Muscle of leg (tissue), 3 donors: ENCODE measurements at regions not wholly inside any gene's neighbourhood (a gene's known extent, or its start where the extent isn't known, plus 50 kb on each side); places are given as distances from the start of the nearest gene placed in this dataset.

Experiments used
- DNase-seq: peaks from one replicate; pipeline ENCODE4 v3.0.0; 2013
- H3K27ac ChIP-seq: one replicate; pipeline ENCODE4 v1.5.1; 2013; ENCODE audit warnings: mild to moderate bottlenecking, low read length, control low read depth
- H3K27me3 ChIP-seq: one replicate; pipeline ENCODE4 v1.6.1; 2013; ENCODE audit warnings: low read length; ENCODE audit not compliant: control insufficient read depth, insufficient read depth
- H3K36me3 ChIP-seq: one replicate; pipeline ENCODE4 v1.6.1; 2013; ENCODE audit warnings: low read length; ENCODE audit not compliant: control insufficient read depth, insufficient read depth
- H3K4me1 ChIP-seq: one replicate; pipeline ENCODE4 v1.6.1; 2013; ENCODE audit warnings: low read length; ENCODE audit not compliant: control insufficient read depth, insufficient read depth
- H3K4me3 ChIP-seq: one replicate; pipeline ENCODE4 v1.5.1; 2013; ENCODE audit warnings: low read length, control low read depth
- H3K9me3 ChIP-seq: replicated peaks from 2 replicates; pipeline ENCODE4 v1.6.1; 2013; ENCODE audit warnings: low read depth, low read length; ENCODE audit not compliant: control insufficient read depth
- WGBS: methylation state at CpG from one replicate; pipeline ENCODE4 v1.1.5; 2013; ENCODE audit warnings: missing lambda C conversion rate; ENCODE audit not compliant: insufficient coverage; 5-methylcytosine and 5-hydroxymethylcytosine counted together

DNA sequence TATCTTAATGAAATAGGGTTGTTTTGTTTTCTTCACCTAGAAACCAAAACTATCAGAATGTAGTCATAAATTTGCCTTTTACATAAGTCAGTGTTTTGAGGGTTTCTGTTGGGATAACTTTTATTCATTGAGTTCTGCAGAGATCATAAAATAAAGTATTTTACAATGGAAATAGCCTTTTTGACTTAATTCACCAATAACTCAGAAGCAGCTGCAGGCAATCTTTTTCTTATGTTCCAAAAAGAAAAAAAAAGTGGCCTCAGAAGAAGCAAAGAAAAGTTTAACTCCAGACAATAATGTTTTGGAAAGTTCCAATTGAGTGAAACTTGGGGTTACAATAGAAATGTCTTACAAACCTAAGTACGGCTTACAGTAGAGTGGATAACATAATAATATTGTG, 491.7 kb upstream of the NRP1 start:
- Histone ChIP-seq H3K27ac (no peak overlapping the region), H3K27me3 (no peaks in the 10 kb centered on the region), H3K36me3 (no peaks in the 10 kb centered on the region), H3K9me3 (no peaks in the 10 kb centered on the region), H3K4me1 (no peaks in the 10 kb centered on the region), H3K4me3 (no peak overlapping the region)
- WGBS = no CpG with 5 or more reads among the region's 1 CpG
- peak; percentile 64 for DNase-seq

- 60% methylated on average over 1 of the region's 3 CpGs for WGBS
- no peak overlapping the region for H3K4me3 ChIP-seq
- no peaks in the 10 kb centered on the region for H3K9me3 ChIP-seq
- no peaks in the 10 kb centered on the region for H3K27me3 ChIP-seq
- no peaks in the 10 kb centered on the region for H3K36me3 ChIP-seq
- DNase-seq = no peak
- no peak overlapping the region for H3K27ac ChIP-seq
- H3K4me1 ChIP-seq = no peaks in the 10 kb centered on the region
Measured at GRCh38 chr10:33822774-33823173, 488.3 kb upstream of the NRP1 start.

GRCh38 chr10:33820531-33820930, 486.1 kb upstream of the NRP1 start:
- no peaks in the 10 kb centered on the region for H3K9me3 ChIP-seq

DNA sequence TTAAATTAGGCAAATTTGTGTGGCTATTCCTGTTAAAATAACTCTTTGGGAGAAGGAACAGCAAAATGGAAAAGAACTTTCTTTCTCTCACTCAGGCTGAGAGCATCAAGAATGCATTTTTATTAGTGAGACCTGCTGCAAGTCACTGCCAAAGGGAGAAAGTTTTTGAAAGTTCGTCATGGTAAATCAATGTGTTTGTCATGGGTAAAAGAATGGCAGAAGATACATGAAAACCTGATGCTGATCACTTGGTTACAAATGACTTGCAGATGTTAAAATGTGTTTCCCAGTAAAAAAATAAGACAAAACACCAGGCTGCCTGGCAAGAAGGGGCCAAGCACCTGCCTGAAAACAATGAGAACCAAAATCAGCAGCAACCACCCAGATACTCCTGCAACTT, 484.7 kb upstream of the NRP1 start:
- Histone ChIP-seq H3K9me3 (no peaks in the 10 kb centered on the region), H3K36me3 (no peaks in the 10 kb centered on the region), H3K27ac (no peak overlapping the region), H3K27me3 (no peaks in the 10 kb centered on the region), H3K4me1 (no peaks in the 10 kb centered on the region), H3K4me3 (no peak overlapping the region)
- 14% methylated on average over 1 of the region's 1 CpG for WGBS
- peak; percentile 43 for DNase-seq

More at GRCh38 chr10:33820531-33820930, 486.1 kb upstream of the NRP1 start:
- no peaks in the 10 kb centered on the region for H3K36me3 ChIP-seq
- no peak for DNase-seq
- no peak overlapping the region for H3K27ac ChIP-seq
- no peak overlapping the region for H3K4me3 ChIP-seq
- no CpG with 5 or more reads among the region's 4 CpGs for WGBS
- no peaks in the 10 kb centered on the region for H3K27me3 ChIP-seq
- no peaks in the 10 kb centered on the region for H3K4me1 ChIP-seq

DNA sequence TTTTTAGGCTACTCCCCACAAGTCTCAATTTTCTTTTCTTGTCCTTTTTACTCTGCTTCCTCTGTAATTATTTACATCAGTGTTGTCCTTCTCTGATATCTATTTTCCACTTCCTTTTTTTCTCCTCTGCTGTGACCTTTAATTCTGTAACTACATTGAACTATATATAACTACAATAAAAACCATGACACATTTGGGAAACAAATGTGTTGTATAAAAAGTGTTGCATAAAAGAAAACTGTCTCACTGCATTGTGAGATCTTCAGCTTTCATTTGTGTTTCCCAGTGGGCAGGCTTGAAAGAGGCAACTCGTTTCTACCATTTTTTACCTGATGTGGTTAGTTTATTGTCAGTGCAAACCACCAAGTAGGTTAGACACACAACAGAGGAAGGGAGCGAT, 483.9 kb upstream of the NRP1 start:
- no peaks in the 10 kb centered on the region for H3K4me1 ChIP-seq
- no peak overlapping the region for H3K4me3 ChIP-seq
- 100% methylated on average over 1 of the region's 2 CpGs for WGBS

DNA sequence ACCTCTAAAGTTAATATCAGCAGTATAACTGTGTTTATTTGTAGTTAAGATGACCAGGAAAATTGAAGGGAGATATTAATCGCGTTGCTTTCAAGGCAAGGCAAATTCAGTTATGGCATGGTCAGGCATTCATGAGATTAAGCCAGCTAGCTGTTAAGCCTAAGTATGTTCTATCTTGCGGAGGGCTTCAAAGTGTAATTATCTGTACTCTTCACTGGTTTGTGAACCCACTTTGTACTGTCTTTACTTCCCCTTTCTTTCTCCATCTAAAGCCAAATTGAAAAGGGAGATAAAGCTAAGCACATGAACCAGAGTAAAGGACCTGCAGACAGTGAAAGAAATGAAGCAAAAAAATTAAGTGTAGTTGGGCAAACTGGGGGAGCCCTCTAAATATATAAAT, 483.1 kb upstream of the NRP1 start:
- DNase-seq = no peak
- Histone ChIP-seq H3K36me3 (no peaks in the 10 kb centered on the region), H3K27ac (no peak overlapping the region), H3K4me3 (no peak overlapping the region), H3K4me1 (no peaks in the 10 kb centered on the region), H3K9me3 (no peaks in the 10 kb centered on the region), H3K27me3 (no peaks in the 10 kb centered on the region)
- 88% methylated on average over 2 of the region's 3 CpGs for WGBS

More for the DNA sequence above, 483.9 kb upstream of the NRP1 start:
- H3K27me3 ChIP-seq = no peaks in the 10 kb centered on the region
- no peaks in the 10 kb centered on the region for H3K36me3 ChIP-seq
- no peak for DNase-seq
- no peaks in the 10 kb centered on the region for H3K9me3 ChIP-seq
- H3K27ac ChIP-seq = no peak overlapping the region

- no peak for DNase-seq
- Histone ChIP-seq H3K36me3 (no peaks in the 10 kb centered on the region), H3K27ac (no peak overlapping the region), H3K4me3 (no peak overlapping the region), H3K4me1 (peaks cover 3% of the 10 kb centered on the region), H3K27me3 (no peaks in the 10 kb centered on the region), H3K9me3 (no peaks in the 10 kb centered on the region)
- WGBS = 94% methylated on average over 2 of the region's 4 CpGs
Measured at GRCh38 chr10:33815776-33816175, 481.3 kb upstream of the NRP1 start.

DNA sequence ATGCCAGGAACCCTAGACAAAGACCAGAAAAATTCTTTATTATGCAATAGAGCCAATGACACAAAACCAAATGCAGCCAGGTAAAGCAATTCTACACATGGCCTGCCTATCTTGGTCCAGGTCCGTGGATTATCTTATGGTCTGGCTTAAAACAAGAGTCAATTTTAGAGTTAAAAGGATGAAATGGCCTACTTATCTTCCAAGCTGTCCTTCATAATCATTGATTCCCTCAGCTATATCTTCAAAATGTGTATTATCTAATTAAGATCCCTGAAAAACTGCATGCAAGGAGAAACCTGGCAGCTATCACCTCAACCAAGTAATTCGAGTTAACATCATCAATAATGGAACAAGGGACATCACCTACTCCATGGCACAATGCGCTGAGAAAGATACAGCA, 479.4 kb upstream of the NRP1 start:
- H3K4me3 ChIP-seq = no peak overlapping the region
- no peak for DNase-seq
- H3K27me3 ChIP-seq = no peaks in the 10 kb centered on the region
- H3K36me3 ChIP-seq = no peaks in the 10 kb centered on the region
- no peak overlapping the region for H3K27ac ChIP-seq
- H3K9me3 ChIP-seq = no peaks in the 10 kb centered on the region
- WGBS = 94% methylated on average over 2 of the region's 3 CpGs
- H3K4me1 ChIP-seq = peaks cover 4% of the 10 kb centered on the region

- Histone ChIP-seq H3K27me3 (no peaks in the 10 kb centered on the region), H3K9me3 (no peaks in the 10 kb centered on the region), H3K4me3 (no peak overlapping the region), H3K36me3 (no peaks in the 10 kb centered on the region), H3K27ac (no peak overlapping the region), H3K4me1 (peaks cover 5% of the 10 kb centered on the region)
- no peak for DNase-seq
- 81% methylated on average over 2 of the region's 2 CpGs for WGBS
Measured at GRCh38 chr10:33813415-33813814, 478.9 kb upstream of the NRP1 start.

DNA sequence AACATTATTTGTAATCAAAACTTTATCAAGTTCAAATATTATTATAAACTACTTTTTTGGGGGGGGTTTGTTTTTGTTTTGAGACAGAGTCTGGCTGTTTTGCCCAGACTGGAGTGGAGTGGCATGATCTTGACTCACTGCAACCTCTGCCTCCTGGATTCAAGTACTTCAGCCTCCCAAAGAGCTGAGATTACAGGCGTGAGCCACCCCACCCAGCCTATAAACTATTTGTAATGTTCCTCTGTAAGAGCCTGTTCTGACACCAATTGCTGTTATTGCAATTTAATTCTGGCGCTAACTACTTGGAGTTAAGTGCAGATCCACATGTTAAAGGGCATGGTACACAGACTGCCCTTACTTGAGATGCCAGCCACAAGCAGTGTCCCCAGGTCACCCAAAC, 478.1 kb upstream of the NRP1 start:
- Histone ChIP-seq H3K4me3 (no peak overlapping the region), H3K27me3 (no peaks in the 10 kb centered on the region), H3K27ac (no peak overlapping the region), H3K9me3 (no peaks in the 10 kb centered on the region), H3K4me1 (peaks cover 13% of the 10 kb centered on the region), H3K36me3 (no peaks in the 10 kb centered on the region)
- WGBS = 92% methylated on average over 1 of the region's 2 CpGs
- DNase-seq = no peak

- Histone ChIP-seq H3K4me1 (peaks cover 21% of the 10 kb centered on the region), H3K27ac (no peak overlapping the region), H3K36me3 (no peaks in the 10 kb centered on the region), H3K4me3 (no peak overlapping the region), H3K9me3 (no peaks in the 10 kb centered on the region), H3K27me3 (no peaks in the 10 kb centered on the region)
- WGBS = no CpG with 5 or more reads among the region's 3 CpGs
- DNase-seq = no peak
Measured at GRCh38 chr10:33810986-33811385, 476.5 kb upstream of the NRP1 start.
